22Rv1 (cell line): ENCODE measurements at regions not wholly inside any gene's neighbourhood (a gene's known extent, or its start where the extent isn't known, plus 50 kb on each side); places are given as distances from the start of the nearest gene placed in this dataset.

Experiments
- H3K27ac ChIP-seq: fragments of 450-650 bp; 2 replicates; pipeline ENCODE4 v1.5.1; 2017
- CTCF ChIP-seq: fragments of 450-650 bp; IDR thresholded peaks from 2 replicates; pipeline ENCODE4 v1.5.1; 2017; ENCODE audit warnings: mild to moderate bottlenecking
- ZFX ChIP-seq: fragments of 450-650 bp; IDR thresholded peaks from 2 replicates; pipeline ENCODE4 v1.6.1; 2017; ENCODE audit warnings: antibody characterized with exemption, borderline replicate concordance

DNA sequence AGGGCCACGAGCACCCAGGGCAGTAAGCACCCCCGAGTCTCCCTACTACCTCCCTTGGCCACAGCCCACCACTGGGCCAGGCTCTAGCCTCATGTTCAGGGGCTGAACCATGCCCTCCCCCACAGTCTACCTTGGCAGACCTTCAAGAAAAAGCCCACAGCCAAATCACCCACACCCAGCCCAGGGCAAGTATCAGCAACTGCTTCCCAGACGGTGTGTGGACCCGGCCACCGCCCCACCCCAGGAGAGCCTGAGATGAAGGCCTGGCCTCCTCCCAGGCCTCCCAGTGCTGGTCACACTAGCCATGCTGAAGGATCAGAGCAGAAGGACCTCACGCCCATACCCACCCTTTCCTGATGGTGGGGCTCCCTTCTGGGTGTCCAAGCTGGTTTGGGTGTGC is 92.0 kb upstream of the LINGO1 start:
- H3K27ac ChIP-seq: no peak overlapping the region
- TF ChIP-seq ZFX: no peak
- no peak for TF ChIP-seq CTCF

DNA sequence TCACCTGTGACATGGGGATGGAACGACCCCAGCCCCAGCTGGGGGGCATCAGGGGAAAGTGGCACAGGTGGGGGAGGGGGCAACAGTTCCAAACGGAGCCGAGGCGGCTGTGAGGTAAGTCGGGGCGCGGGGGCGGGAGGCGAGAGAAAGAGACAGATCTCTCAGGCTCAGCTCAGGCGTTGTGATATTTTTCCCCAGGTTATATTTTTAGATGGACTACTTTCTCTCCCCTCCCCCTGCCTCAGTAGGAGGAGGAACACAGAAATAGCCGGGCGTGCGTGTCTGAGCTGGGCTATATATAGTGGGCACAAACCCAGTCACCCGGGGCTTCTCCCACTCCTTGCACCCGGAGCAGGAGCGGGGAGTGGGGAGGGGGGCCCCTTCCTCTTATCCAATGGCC is 91.0 kb upstream of the LINGO1 start:
- H3K27ac ChIP-seq: no peak overlapping the region
- TF ChIP-seq CTCF (no peak), ZFX (no peak)

- TF ChIP-seq CTCF: no peak
- TF ChIP-seq ZFX: no peak
- no peak overlapping the region for H3K27ac ChIP-seq
Measured at GRCh38 chr15:77722759-77723460, 90.2 kb upstream of the LINGO1 start.

DNA sequence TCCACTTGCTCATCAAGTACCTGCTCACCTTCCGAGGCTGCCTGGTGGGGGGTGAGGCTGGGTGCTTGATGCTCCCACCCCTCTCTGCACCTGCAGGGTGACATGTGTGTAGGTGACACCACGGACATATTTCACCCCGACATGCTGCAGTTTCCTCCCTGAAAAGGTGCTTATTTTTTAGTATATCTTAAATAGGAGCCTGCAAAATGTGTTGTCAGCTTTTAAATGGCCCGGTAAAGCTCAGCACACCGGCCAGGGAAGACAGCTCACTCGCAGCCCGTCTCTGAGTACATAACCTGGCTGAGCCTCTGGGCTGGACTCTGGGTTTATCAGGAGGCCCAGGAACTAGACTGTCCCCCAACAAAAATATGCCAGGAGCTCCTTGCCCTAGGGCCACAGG is 89.3 kb upstream of the LINGO1 start:
- no peak overlapping the region for H3K27ac ChIP-seq
- TF ChIP-seq CTCF (no peak), ZFX (no peak)

DNA sequence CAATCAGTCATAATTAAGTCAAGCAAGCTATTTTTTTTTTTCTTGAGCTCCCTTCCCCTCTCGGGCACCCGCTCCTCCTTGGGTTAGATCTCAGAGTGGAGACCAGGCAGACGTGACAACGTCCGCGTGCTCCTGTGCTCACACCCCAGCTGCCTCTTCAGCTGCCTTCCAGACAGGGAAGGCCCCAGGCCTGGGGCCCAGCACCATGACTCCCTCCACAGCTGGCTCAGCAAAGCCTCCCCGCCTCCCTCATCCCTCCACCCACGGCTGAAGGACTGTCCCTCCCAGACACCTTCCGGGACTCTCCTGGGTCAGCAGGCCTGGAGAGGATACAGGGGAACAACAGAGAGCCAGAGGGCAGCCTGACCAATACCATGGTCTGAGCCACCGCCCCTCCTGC is 87.9 kb upstream of the LINGO1 start:
- TF ChIP-seq CTCF: no peak
- no peak for TF ChIP-seq ZFX
- H3K27ac ChIP-seq: no peak overlapping the region

GRCh38 chr15:77720173-77720572 is 87.5 kb upstream of the LINGO1 start:
- no peak overlapping the region for H3K27ac ChIP-seq
- TF ChIP-seq CTCF (no peak), ZFX (no peak)

GRCh38 chr15:77719450-77719849 is 86.7 kb upstream of the LINGO1 start:
- TF ChIP-seq CTCF (no peak), ZFX (no peak)
- H3K27ac ChIP-seq: no peak overlapping the region
